SK-N-SH treated with all-trans-retinoic acid at 6 μM for 48 hours (cell line): ENCODE measurements at regions not wholly inside any gene's neighbourhood (a gene's known extent, or its start where the extent isn't known, plus 50 kb on each side); places are given as distances from the start of the nearest gene placed in this dataset.

Source experiments
- ATAC-seq: fragments of 200-7000 bp; cut with Tn5 transposase; 3 replicates; pipeline ENCODE4 v1.9.1; 2020; ENCODE audit warnings: mild to moderate bottlenecking, moderate library complexity
- BACH2 ChIP-seq: fragments of 250-450 bp; sonication (Bioruptor Pico); IDR thresholded peaks from 2 replicates; pipeline ENCODE4 v1.9.0; 2021; ENCODE audit warnings: mild to moderate bottlenecking, borderline replicate concordance
- CREB5 ChIP-seq: fragments of 250-450 bp; sonication (Bioruptor Pico); IDR thresholded peaks from 2 replicates; pipeline ENCODE4 v1.5.1; 2020; ENCODE audit warnings: low read depth, mild to moderate bottlenecking, moderate library complexity
- CSDC2 ChIP-seq: fragments of 250-450 bp; sonication (Bioruptor Pico); IDR thresholded peaks from 2 replicates; pipeline ENCODE4 v1.5.0; 2020; ENCODE audit warnings: mild to moderate bottlenecking, moderate library complexity
- ESRRG ChIP-seq: fragments of 250-450 bp; sonication (Bioruptor Pico); IDR thresholded peaks from 2 replicates; pipeline ENCODE4 v1.6.1; 2021; ENCODE audit warnings: mild to moderate bottlenecking
- GLIS3 ChIP-seq: fragments of 250-450 bp; sonication (Bioruptor Pico); IDR thresholded peaks from 2 replicates; pipeline ENCODE4 v1.5.0; 2020; ENCODE audit warnings: mild to moderate bottlenecking, moderate library complexity
- ISL1 ChIP-seq: fragments of 250-450 bp; sonication (Bioruptor Pico); IDR thresholded peaks from 2 replicates; pipeline ENCODE4 v2.1.2; 2022; ENCODE audit warnings: mild to moderate bottlenecking, moderate library complexity
- PATZ1 ChIP-seq: fragments of 250-450 bp; sonication (Bioruptor Pico); IDR thresholded peaks from 2 replicates; pipeline ENCODE4 v1.8.0; 2020; ENCODE audit warnings: mild to moderate bottlenecking, moderate library complexity, borderline replicate concordance
- POU6F1 ChIP-seq: fragments of 250-450 bp; sonication (Bioruptor Pico); IDR thresholded peaks from 2 replicates; pipeline ENCODE4 v1.8.0; 2021; ENCODE audit warnings: low read depth, mild to moderate bottlenecking, moderate library complexity, borderline replicate concordance
- RARB ChIP-seq: fragments of 250-450 bp; sonication (Bioruptor Pico); IDR thresholded peaks from 2 replicates; pipeline ENCODE4 v1.8.0; 2021; ENCODE audit warnings: mild to moderate bottlenecking, moderate library complexity
- SNAI2 ChIP-seq: fragments of 250-450 bp; sonication (Bioruptor Pico); IDR thresholded peaks from 2 replicates; pipeline ENCODE4 v1.5.0; 2020; ENCODE audit warnings: mild to moderate bottlenecking, moderate library complexity
- TCF4 ChIP-seq: fragments of 250-450 bp; sonication (Bioruptor Pico); IDR thresholded peaks from 2 replicates; pipeline ENCODE4 v1.8.0; 2021; ENCODE audit warnings: mild to moderate bottlenecking, moderate library complexity, borderline replicate concordance
- TOX ChIP-seq: fragments of 250-450 bp; sonication (Bioruptor Pico); IDR thresholded peaks from 2 replicates; pipeline ENCODE4 v1.8.0; 2021; ENCODE audit warnings: mild to moderate bottlenecking, moderate library complexity, borderline replicate concordance
- TSHZ2 ChIP-seq: fragments of 250-450 bp; sonication (Bioruptor Pico); IDR thresholded peaks from 2 replicates; pipeline ENCODE4 v1.5.0; 2020; ENCODE audit warnings: mild to moderate bottlenecking, moderate library complexity
- ZC3H10 ChIP-seq: fragments of 250-450 bp; sonication (Bioruptor Pico); IDR thresholded peaks from 2 replicates; pipeline ENCODE4 v1.5.1; 2021; ENCODE audit warnings: mild to moderate bottlenecking, moderate library complexity
- ZFP3 ChIP-seq: fragments of 250-450 bp; sonication (Bioruptor Pico); IDR thresholded peaks from 2 replicates; pipeline ENCODE4 v1.5.0; 2020; ENCODE audit warnings: mild to moderate bottlenecking, moderate library complexity
- ZFP30 ChIP-seq: fragments of 450-650 bp; formaldehyde crosslinking; IDR thresholded peaks from 2 replicates; pipeline ENCODE4 v1.5.0; 2022; ENCODE audit warnings: mild to moderate bottlenecking, moderate library complexity
- ZNF565 ChIP-seq: fragments of 450-650 bp; formaldehyde crosslinking; conservative IDR thresholded peaks from 2 replicates; pipeline ENCODE4 v1.5.0; 2020; ENCODE audit warnings: low read depth, mild to moderate bottlenecking, moderate library complexity
- ZNF70 ChIP-seq: fragments of 450-650 bp; formaldehyde crosslinking; IDR thresholded peaks from 2 replicates; pipeline ENCODE4 v1.5.0; 2020; ENCODE audit warnings: mild to moderate bottlenecking, moderate library complexity
- ZNF8 ChIP-seq: fragments of 450-650 bp; formaldehyde crosslinking; IDR thresholded peaks from 2 replicates; pipeline ENCODE4 v1.5.0; 2020; ENCODE audit warnings: mild to moderate bottlenecking, moderate library complexity

- no peak for ATAC-seq
- TF ChIP-seq TSHZ2 (CRISPR knock-in tag): no peak
- TF ChIP-seq RARB (CRISPR knock-in tag): no peak
- no peak for TF ChIP-seq BACH2 (CRISPR knock-in tag)
- TF ChIP-seq TCF4 (CRISPR knock-in tag): no peak
- no peak for TF ChIP-seq POU6F1 (CRISPR knock-in tag)
- TF ChIP-seq ZFP30 (CRISPR knock-in tag): no peak
- TF ChIP-seq SNAI2 (CRISPR knock-in tag): no peak
- no peak for TF ChIP-seq ZNF70
- no peak for TF ChIP-seq ESRRG
- no peak for TF ChIP-seq ZC3H10 (CRISPR knock-in tag)
- TF ChIP-seq ISL1: no peak
- no peak for TF ChIP-seq CSDC2 (CRISPR knock-in tag)
Observed at GRCh38 chr10:120998251-120998650, 147.1 kb downstream of the WDR11 start.

GRCh38 chr10:120998782-120999285, 147.7 kb downstream of the WDR11 start:
- ATAC-seq: no peak
- TF ChIP-seq PATZ1 (CRISPR knock-in tag) (no peak), POU6F1 (CRISPR knock-in tag) (no peak), CSDC2 (CRISPR knock-in tag) (no peak), TSHZ2 (CRISPR knock-in tag) (no peak), ZFP30 (CRISPR knock-in tag) (no peak), GLIS3 (CRISPR knock-in tag) (no peak), CREB5 (no peak), ZC3H10 (CRISPR knock-in tag) (no peak), ESRRG (no peak), BACH2 (CRISPR knock-in tag) (no peak), TCF4 (CRISPR knock-in tag) (no peak), RARB (CRISPR knock-in tag) (no peak), ZNF565 (CRISPR knock-in tag) (no peak), TOX (CRISPR knock-in tag) (no peak), ZNF8 (CRISPR knock-in tag) (no peak), ZFP3 (CRISPR knock-in tag) (no peak)
